A673 (cell line): ENCODE measurements at regions not wholly inside any gene's neighbourhood (a gene's known extent, or its start where the extent isn't known, plus 50 kb on each side); places are given as distances from the start of the nearest gene placed in this dataset.

Source experiments
- BruUV-seq: library from RNA; stranded (reverse); fragments of 400-500 nt; replicated peaks from 2 replicates; lab custom pipeline; 2021; lab: Mats Ljungman, UMichigan
- CTCF ChIA-PET: fragments of 300-600 bp; sonication (Branson Sonifier 250); formaldehyde crosslinking; loops from one replicate; lab custom pipeline; 2022; ENCODE audit warnings: antibody characterized with exemption; lab: Charles Lee
- POLR2A ChIA-PET: fragments of 300-600 bp; sonication (Branson Sonifier 250); formaldehyde crosslinking; loops from one replicate; lab custom pipeline; 2022; ENCODE audit warnings: antibody characterized with exemption; ENCODE audit not compliant: low non-redundant PET; lab: Charles Lee
- DNase-seq: peaks from one replicate; pipeline ENCODE4 v3.0.0-alpha.2; 2015; ENCODE audit warnings: low spot score
- H3K27ac ChIP-seq: fragments of 200-600 bp; sonication (generic); 2 replicates; pipeline ENCODE4 v1.5.1; 2016; ENCODE audit warnings: mixed run types, low read depth, mild to moderate bottlenecking, mixed read lengths, antibody characterized with exemption, low read length; ENCODE audit not compliant: poor library complexity, severe bottlenecking
- H3K27me3 ChIP-seq: fragments of 200-600 bp; sonication (generic); replicated peaks from 2 replicates; pipeline ENCODE4 v1.6.1; 2017; ENCODE audit warnings: mixed run types, low read depth, mild to moderate bottlenecking, mixed read lengths, antibody characterized with exemption, low read length; ENCODE audit not compliant: insufficient read depth, poor library complexity
- H3K36me3 ChIP-seq: fragments of 200-600 bp; sonication (generic); 2 replicates; pipeline ENCODE4 v1.6.1; 2016; ENCODE audit warnings: mixed run types, mild to moderate bottlenecking, mixed read lengths, antibody characterized with exemption, low read length; ENCODE audit not compliant: insufficient read depth, poor library complexity, severe bottlenecking
- H3K4me1 ChIP-seq: fragments of 200-600 bp; sonication (generic); 2 replicates; pipeline ENCODE4 v1.6.1; 2017; ENCODE audit warnings: mixed run types, mild to moderate bottlenecking, mixed read lengths, antibody characterized with exemption, low read length; ENCODE audit not compliant: insufficient read depth, poor library complexity, severe bottlenecking
- H3K4me3 ChIP-seq: fragments of 200-600 bp; sonication (generic); 2 replicates; pipeline ENCODE4 v1.5.1; 2016; ENCODE audit warnings: low read depth, mixed run types, mild to moderate bottlenecking, mixed read lengths, low read length; ENCODE audit not compliant: poor library complexity, severe bottlenecking
- H3K9me3 ChIP-seq: fragments of 200-600 bp; sonication (generic); 2 replicates; pipeline ENCODE4 v1.6.1; 2016; ENCODE audit warnings: mixed run types, low read depth, mild to moderate bottlenecking, mixed read lengths, antibody characterized with exemption, low read length; ENCODE audit not compliant: poor library complexity, severe bottlenecking
- CTCF ChIP-seq: fragments of 300-800, 200-600 bp; sonication (generic); conservative IDR thresholded peaks from 2 replicates; pipeline ENCODE4 v1.5.1; 2017; ENCODE audit warnings: low read depth, mild to moderate bottlenecking, antibody characterized with exemption, low read length, moderate library complexity, mixed read lengths
- EZH2 ChIP-seq: fragments of 200-600 bp; sonication (generic); IDR thresholded peaks from 2 replicates; pipeline ENCODE4 v1.6.1; 2017; ENCODE audit warnings: borderline replicate concordance, low read depth, mild to moderate bottlenecking, mixed read lengths, antibody characterized with exemption, low read length; ENCODE audit not compliant: poor library complexity, severe bottlenecking
- intact Hi-C: fragments of 100-400 bp; cut with micrococcal nuclease; formaldehyde crosslinking; loops from one replicate; pipeline ENCODE4 v1.10.0; 2022; ENCODE audit not compliant: unreplicated experiment

GRCh38 chr2:21282515-21282898 lies 158.7 kb downstream of the TDRD15 start:
- H3K4me3 ChIP-seq: no peak overlapping the region

GRCh38 chr2:21288299-21288698 lies 164.5 kb downstream of the TDRD15 start:
- Histone ChIP-seq H3K4me3 (no peak overlapping the region), H3K36me3 (no peaks in the 10 kb centered on the region), H3K27ac (no peak overlapping the region), H3K27me3 (peaks cover 14% of the 10 kb centered on the region), H3K9me3 (no peaks in the 10 kb centered on the region), H3K4me1 (no peaks in the 10 kb centered on the region)
- no TSS peak for BruUV-seq
- CTCF ChIA-PET: no interaction called here
- intact Hi-C loops: no loop called here
- DNase-seq: no peak
- TF ChIP-seq CTCF: no peak
- TF ChIP-seq EZH2: no peak
- POLR2A ChIA-PET: no interaction called here

More at GRCh38 chr2:21282515-21282898, 158.7 kb downstream of the TDRD15 start:
- ChIA-PET CTCF (no interaction called here), POLR2A (no interaction called here)
- intact Hi-C loops: no loop called here
- H3K36me3 ChIP-seq: no peaks in the 10 kb centered on the region
- H3K9me3 ChIP-seq: no peaks in the 10 kb centered on the region
- DNase-seq: no peak
- no peaks in the 10 kb centered on the region for H3K4me1 ChIP-seq
- H3K27me3 ChIP-seq: peaks cover 15% of the 10 kb centered on the region
- BruUV-seq: no TSS peak
- no peak for TF ChIP-seq CTCF
- no peak for TF ChIP-seq EZH2
- no peak overlapping the region for H3K27ac ChIP-seq

- Histone ChIP-seq H3K9me3 (no peaks in the 10 kb centered on the region), H3K27ac (no peak overlapping the region), H3K27me3 (peaks cover 14% of the 10 kb centered on the region), H3K4me3 (no peak overlapping the region), H3K4me1 (no peaks in the 10 kb centered on the region), H3K36me3 (no peaks in the 10 kb centered on the region)
- ChIA-PET CTCF (no interaction called here), POLR2A (no interaction called here)
- intact Hi-C loops: no loop called here
- no peak for DNase-seq
- no TSS peak for BruUV-seq
- TF ChIP-seq EZH2: no peak
Measured at GRCh38 chr2:21288739-21289520, 165.2 kb downstream of the TDRD15 start.
